NAMALWA (cell line): ENCODE measurements at regions not wholly inside any gene's neighbourhood (a gene's known extent, or its start where the extent isn't known, plus 50 kb on each side); places are given as distances from the start of the nearest gene placed in this dataset.

ENCODE experiments used
- DNase-seq: peaks from one replicate; pipeline ENCODE4 v3.0.0-alpha.2; 2015; ENCODE audit warnings: low spot score

- DNase-seq, result no peak
Observed at GRCh38 chr6:163651915-163652668, 237.6 kb downstream of the QKI start.

- no peak for DNase-seq
Observed at GRCh38 chr6:163651426-163651825, 236.9 kb downstream of the QKI start.

- no peak for DNase-seq
Observed at GRCh38 chr6:163648868-163649267, 234.3 kb downstream of the QKI start.

GRCh38 chr6:163647624-163648023, 233.1 kb downstream of the QKI start:
- DNase-seq, result no peak

- DNase-seq, result no peak
Observed at GRCh38 chr6:163646866-163647265, 232.3 kb downstream of the QKI start.

- DNase-seq, result no peak
Observed at GRCh38 chr6:163646133-163646532, 231.6 kb downstream of the QKI start.

GRCh38 chr6:163645560-163645959, 231.0 kb downstream of the QKI start:
- DNase-seq, result no peak

- no peak for DNase-seq
Observed at GRCh38 chr6:163643866-163644265, 229.3 kb downstream of the QKI start.

GRCh38 chr6:163641706-163642105, 227.2 kb downstream of the QKI start:
- DNase-seq, result no peak

- no peak for DNase-seq
Observed at GRCh38 chr6:163640641-163641040, 226.1 kb downstream of the QKI start.

- DNase-seq, result no peak
Observed at GRCh38 chr6:163637524-163637923, 223.0 kb downstream of the QKI start.

GRCh38 chr6:163635731-163636364, 221.3 kb downstream of the QKI start:
- no peak for DNase-seq

- no peak for DNase-seq
Observed at GRCh38 chr6:163635315-163635714, 220.8 kb downstream of the QKI start.

GRCh38 chr6:163634211-163635171, 220.0 kb downstream of the QKI start:
- DNase-seq, result no peak

GRCh38 chr6:163630991-163631390, 216.5 kb downstream of the QKI start:
- DNase-seq, result no peak

- DNase-seq, result no peak
Observed at GRCh38 chr6:163630572-163630971, 216.1 kb downstream of the QKI start.

- no peak for DNase-seq
Observed at GRCh38 chr6:163630096-163630495, 215.6 kb downstream of the QKI start.
